Panc1 (cell line): ENCODE measurements at regions not wholly inside any gene's neighbourhood (a gene's known extent, or its start where the extent isn't known, plus 50 kb on each side); places are given as distances from the start of the nearest gene placed in this dataset.

ENCODE experiments used
- ATAC-seq: fragments of 200-7000 bp; cut with Tn5 transposase; 2 replicates; pipeline ENCODE4 v1.9.1; 2020; ENCODE audit warnings: mild to moderate bottlenecking, moderate library complexity
- BruUV-seq: library from RNA; stranded (reverse); fragments of 400-500 nt; replicated peaks from 2 replicates; lab custom pipeline; 2021; lab: Mats Ljungman, UMichigan
- CTCF ChIA-PET: fragments of 300-600 bp; sonication (Branson Sonifier 250); formaldehyde crosslinking; loops from one replicate; lab custom pipeline; 2022; ENCODE audit warnings: antibody characterized with exemption; lab: Charles Lee
- POLR2A ChIA-PET: fragments of 300-600 bp; sonication (Branson Sonifier 250); formaldehyde crosslinking; loops from one replicate; lab custom pipeline; 2022; ENCODE audit warnings: antibody characterized with exemption; lab: Charles Lee
- DNase-seq: peaks from one replicate; pipeline ENCODE4 v3.0.0-alpha.2; 2010; ENCODE audit warnings: low read depth, low spot score
- H3K27ac ChIP-seq: 2 replicates; pipeline ENCODE4 v1.5.1; 2011; ENCODE audit warnings: mild to moderate bottlenecking, low read length, inconsistent platforms
- H3K27me3 ChIP-seq: fragments of 200-500 bp; sonication (Bioruptor generic); 2 replicates; pipeline ENCODE4 v1.6.0; 2014; ENCODE audit warnings: low read length, inconsistent platforms; ENCODE audit not compliant: control insufficient read depth, insufficient read depth
- H3K36me3 ChIP-seq: fragments of 200-500 bp; sonication (Bioruptor generic); 2 replicates; pipeline ENCODE4 v1.5.1; 2014; ENCODE audit warnings: inconsistent platforms, mild to moderate bottlenecking, low read length, moderate library complexity; ENCODE audit not compliant: control insufficient read depth, insufficient read depth
- H3K4me1 ChIP-seq: 2 replicates; pipeline ENCODE4 v1.5.1; 2011; ENCODE audit warnings: inconsistent platforms, mild to moderate bottlenecking, low read length, moderate library complexity; ENCODE audit not compliant: control insufficient read depth, insufficient read depth
- H3K4me3 ChIP-seq, 2 experiments: 2 replicates each; pipeline ENCODE4 v1.5.1; 2011 to 2012; ENCODE audit warnings: low read depth in 2 of 2, low read length in 2 of 2, mild to moderate bottlenecking in 2 of 2, inconsistent platforms in 1 of 2, moderate library complexity in 1 of 2
- H3K9me3 ChIP-seq: fragments of 200-500 bp; sonication (Bioruptor generic); 2 replicates; pipeline ENCODE4 v1.5.1; 2014; ENCODE audit warnings: low read depth, mild to moderate bottlenecking, inconsistent platforms, low read length, moderate library complexity; ENCODE audit not compliant: control insufficient read depth, insufficient read depth
- CTCF ChIP-seq: fragments of 450-650 bp; IDR thresholded peaks from 2 replicates; pipeline ENCODE4 v1.5.1; 2017; ENCODE audit warnings: mild to moderate bottlenecking
- POLR2AphosphoS5 ChIP-seq: IDR thresholded peaks from 2 replicates; pipeline ENCODE4 v1.6.1; 2012; ENCODE audit warnings: mild to moderate bottlenecking, low read depth, low read length, moderate library complexity
- REST ChIP-seq, 2 experiments: IDR thresholded peaks; 2 replicates each; pipeline ENCODE4 v1.6.1; 2011 to 2012; ENCODE audit warnings: low read depth in 2 of 2, control low read depth in 1 of 2, low read length in 1 of 2, mild to moderate bottlenecking in 1 of 2, moderate library complexity in 1 of 2; ENCODE audit not compliant: insufficient read depth in 1 of 2
- SIN3A ChIP-seq: IDR thresholded peaks from 2 replicates; pipeline ENCODE4 v1.6.1; 2012; ENCODE audit warnings: low read depth, mild to moderate bottlenecking, low read length, moderate library complexity, borderline replicate concordance; ENCODE audit not compliant: insufficient read depth
- TCF7L2 ChIP-seq: IDR thresholded peaks from 2 replicates; pipeline ENCODE4 v1.6.1; 2011; ENCODE audit warnings: mild to moderate bottlenecking, low read depth, low read length, inconsistent platforms
- in situ Hi-C: cut with HindIII; loops from 2 replicates; pipeline ENCODE4 v1.10.0; 2016; ENCODE audit warnings: low sequenced_read_pairs, low pct_unique_long_range_greater_than_20kb
- intact Hi-C: fragments of 100-400 bp; cut with micrococcal nuclease; formaldehyde crosslinking; loops from one replicate; pipeline ENCODE4 v1.10.0; 2022; ENCODE audit not compliant: unreplicated experiment

- H3K4me1 ChIP-seq = no peaks in the 10 kb centered on the region
- no peaks in the 10 kb centered on the region; the same call in 1 of the 2 replicates for H3K27me3 ChIP-seq
- CTCF ChIA-PET = no interaction called here
- intact Hi-C loops (no loop called here), in situ Hi-C loops (no loop called here)
- POLR2A ChIA-PET = no interaction called here
- no peak for ATAC-seq
- H3K9me3 ChIP-seq = no peaks in the 10 kb centered on the region
- H3K4me3 ChIP-seq = no peak overlapping the region
- no peaks in the 10 kb centered on the region for H3K36me3 ChIP-seq
- no peak for TF ChIP-seq TCF7L2
- TF ChIP-seq REST (IDR thresholded peaks at IDR 0.05; ENCODE audit: insufficient read depth in 1 of 2, low read depth in 2 of 2, low read length in 1 of 2) = no peak
- TF ChIP-seq CTCF = no peak
- no peak for TF ChIP-seq POLR2AphosphoS5
- DNase-seq = no peak
- no peak overlapping the region for H3K27ac ChIP-seq
- no TSS peak for BruUV-seq
These were observed 278.8 kb downstream of the CRLF2 start for GRCh38 chrX:933611-934010.

- intact Hi-C loops (no loop called here), in situ Hi-C loops (no loop called here)
- no peak for ATAC-seq
- CTCF ChIA-PET = no interaction called here
- no peak for DNase-seq
- no peaks in the 10 kb centered on the region for H3K4me1 ChIP-seq
- TF ChIP-seq CTCF = no peak
- no peak for TF ChIP-seq TCF7L2
- no peak for TF ChIP-seq SIN3A
- no peak for TF ChIP-seq REST (IDR thresholded peaks at IDR 0.05; ENCODE audit: insufficient read depth in 1 of 2, low read depth in 2 of 2, low read length in 1 of 2)
- TF ChIP-seq POLR2AphosphoS5 = no peak
- no peaks in the 10 kb centered on the region for H3K36me3 ChIP-seq
- POLR2A ChIA-PET = no interaction called here
- no peaks in the 10 kb centered on the region for H3K27me3 ChIP-seq
- no peak overlapping the region for H3K4me3 ChIP-seq
- BruUV-seq = no TSS peak
- H3K27ac ChIP-seq = no peak overlapping the region
- no peaks in the 10 kb centered on the region for H3K9me3 ChIP-seq
These were observed 283.8 kb downstream of the CRLF2 start for GRCh38 chrX:928606-929005.
